Sciatic nerve (tissue), 2 donors: ENCODE measurements at regions not wholly inside any gene's neighbourhood (a gene's known extent, or its start where the extent isn't known, plus 50 kb on each side); places are given as distances from the start of the nearest gene placed in this dataset.

Source experiments
- ATAC-seq: fragments of 200-7000 bp; cut with Tn5 transposase; one replicate; pipeline ENCODE4 v1.9.1; 2020; ENCODE audit warnings: mild to moderate bottlenecking, moderate library complexity
- DNase-seq: peaks from one replicate; pipeline ENCODE4 v3.0.0-alpha.2; 2020; ENCODE audit warnings: low spot score
- intact Hi-C: fragments of 100-400 bp; cut with DNase I; formaldehyde crosslinking; loops from one replicate; pipeline ENCODE4 v1.14.2; 2022
- donor health status: DM: no; HTN: no; CAD: no.
- donor health status: DM: no; HTN: no; CAD: no.

DNA sequence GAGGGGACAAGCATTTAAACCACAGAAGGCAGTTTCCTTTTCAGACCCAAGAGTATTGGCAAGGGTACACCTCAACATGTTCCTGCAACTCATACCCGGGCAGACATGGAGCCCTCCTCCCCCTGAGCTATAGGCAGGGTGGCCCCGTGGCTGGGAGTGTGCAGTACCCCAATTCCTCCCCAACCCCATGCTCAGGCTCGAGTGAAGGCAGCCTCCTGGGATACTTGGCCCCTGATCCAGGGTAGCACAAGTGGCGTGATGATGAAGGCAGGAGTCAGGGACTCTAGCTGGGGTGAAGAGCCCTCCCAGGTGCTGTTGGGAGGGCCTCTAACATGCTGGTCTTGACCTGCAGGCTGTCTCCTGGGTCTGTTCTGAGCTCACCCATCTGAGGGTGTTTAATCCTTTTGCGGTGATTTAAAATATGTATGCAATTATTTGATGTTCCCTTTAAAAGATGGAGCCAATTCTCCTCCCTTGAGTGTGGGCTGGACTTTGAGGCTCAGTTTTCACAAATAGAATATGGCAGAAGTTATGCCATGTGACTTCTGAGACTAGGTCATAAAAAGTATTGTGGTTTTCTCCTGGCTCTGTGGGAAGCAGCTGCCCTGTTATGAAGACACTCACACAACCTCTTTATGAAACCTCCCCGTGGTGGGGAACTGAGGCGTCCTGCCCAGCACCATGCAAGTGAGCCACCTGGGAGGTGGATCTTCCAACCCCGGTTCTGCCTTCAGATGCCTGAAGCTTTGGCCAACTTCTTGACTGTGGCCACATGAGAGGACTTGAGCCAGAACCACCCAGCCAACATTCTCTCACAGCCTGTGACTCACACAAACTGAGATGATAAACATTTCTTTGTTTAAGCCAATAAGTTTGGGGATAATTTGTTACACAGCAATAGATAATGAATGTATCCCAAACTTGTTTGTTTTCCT lies 54.7 kb upstream of the NECTIN1 start:
- DNase-seq (no peak), ATAC-seq (no peak)
- intact Hi-C loops = no loop called here

DNA sequence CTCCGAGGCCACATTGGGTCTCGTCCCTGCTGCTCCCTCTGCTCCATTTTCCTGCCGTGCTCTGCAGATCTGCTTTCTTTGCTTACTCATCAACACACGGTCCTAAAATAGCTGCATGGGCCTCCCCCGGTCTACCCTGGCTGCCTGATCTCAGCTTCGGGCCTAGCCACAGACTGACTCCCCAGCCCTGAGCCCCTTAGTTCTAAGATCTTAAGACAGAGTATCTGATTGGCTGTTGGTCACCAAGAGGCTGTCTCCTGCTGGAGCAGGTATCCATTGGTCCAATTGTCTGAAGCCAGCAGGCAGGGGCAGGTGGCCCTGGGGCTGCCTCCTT lies 53.7 kb upstream of the NECTIN1 start:
- DNase-seq (no peak), ATAC-seq (no peak)
- intact Hi-C loops = no loop called here

DNA sequence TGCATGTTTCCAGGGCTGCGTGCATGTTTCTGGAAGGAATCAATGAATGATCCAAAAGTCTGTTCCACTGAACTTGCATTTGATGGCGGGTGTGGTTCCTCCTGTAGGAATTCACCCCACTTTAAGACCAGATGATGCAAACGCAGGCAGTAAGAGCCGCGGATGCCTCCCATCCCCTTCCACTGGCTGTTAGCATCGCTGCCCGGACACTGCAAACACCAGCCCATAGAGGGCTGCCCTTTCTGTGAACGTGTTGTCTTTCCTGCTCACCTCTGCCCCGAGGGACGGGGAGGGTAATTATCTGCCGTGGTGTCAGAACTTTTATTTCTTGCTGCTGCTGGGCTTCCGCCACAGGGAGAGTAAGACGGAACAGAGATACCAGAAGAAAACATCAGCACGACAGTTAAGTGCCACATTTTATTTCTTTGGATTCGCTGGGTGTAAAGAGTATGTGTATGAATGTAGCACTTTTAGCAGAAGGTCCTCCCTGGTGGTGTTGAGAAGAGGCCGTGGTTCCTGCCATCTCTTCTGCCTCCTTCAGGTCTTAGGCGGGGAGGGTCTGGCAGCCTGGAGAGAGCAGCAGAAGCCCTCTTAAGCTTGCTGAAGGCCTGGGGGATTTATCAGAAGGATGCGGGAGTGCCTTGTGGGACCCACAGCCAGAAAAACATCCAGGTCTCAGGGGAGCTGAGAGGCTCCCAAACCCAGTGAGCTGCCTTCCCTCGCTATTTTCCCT lies 53.2 kb upstream of the NECTIN1 start:
- ATAC-seq (no peak), DNase-seq (no peak)
- intact Hi-C loops = no loop called here

DNA sequence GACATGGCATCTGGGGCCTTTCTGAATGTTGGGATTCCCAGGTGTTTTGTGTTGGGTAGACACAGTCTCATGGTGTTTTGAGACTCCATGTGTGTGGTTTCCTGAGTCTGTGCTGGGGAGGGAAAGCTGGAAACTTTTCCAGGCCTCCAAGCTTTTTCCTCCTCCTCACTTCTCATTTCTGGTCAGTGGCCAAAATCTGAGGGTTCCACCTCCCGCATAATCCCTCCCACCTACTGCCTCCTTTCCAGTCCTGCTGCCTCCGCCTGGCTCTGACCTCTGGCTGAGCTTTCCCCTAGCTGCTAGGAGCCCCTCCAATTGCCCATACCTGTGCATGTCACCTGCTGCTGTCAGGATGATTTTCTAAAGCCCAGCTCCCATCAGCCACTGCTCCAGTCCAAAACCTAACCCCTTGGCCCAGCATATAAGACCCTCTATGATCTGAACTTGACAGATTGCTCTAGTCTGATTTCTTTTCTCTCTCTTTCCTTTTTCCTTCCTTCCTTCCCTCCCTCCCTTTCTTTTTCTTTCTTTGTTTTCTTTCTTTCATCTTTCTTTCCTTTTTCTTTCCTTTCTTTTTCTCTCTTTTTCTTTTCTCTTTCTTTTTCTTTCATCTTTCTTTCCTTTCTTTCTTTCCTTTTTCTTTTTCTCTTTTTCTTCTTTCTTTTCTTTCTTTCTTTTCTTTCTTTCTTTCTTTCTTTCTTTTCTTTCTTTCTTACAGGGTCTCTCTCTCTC lies 51.4 kb upstream of the NECTIN1 start:
- peak; percentile 8 for ATAC-seq
- DNase-seq = no peak
- intact Hi-C loops = no loop called here

DNA sequence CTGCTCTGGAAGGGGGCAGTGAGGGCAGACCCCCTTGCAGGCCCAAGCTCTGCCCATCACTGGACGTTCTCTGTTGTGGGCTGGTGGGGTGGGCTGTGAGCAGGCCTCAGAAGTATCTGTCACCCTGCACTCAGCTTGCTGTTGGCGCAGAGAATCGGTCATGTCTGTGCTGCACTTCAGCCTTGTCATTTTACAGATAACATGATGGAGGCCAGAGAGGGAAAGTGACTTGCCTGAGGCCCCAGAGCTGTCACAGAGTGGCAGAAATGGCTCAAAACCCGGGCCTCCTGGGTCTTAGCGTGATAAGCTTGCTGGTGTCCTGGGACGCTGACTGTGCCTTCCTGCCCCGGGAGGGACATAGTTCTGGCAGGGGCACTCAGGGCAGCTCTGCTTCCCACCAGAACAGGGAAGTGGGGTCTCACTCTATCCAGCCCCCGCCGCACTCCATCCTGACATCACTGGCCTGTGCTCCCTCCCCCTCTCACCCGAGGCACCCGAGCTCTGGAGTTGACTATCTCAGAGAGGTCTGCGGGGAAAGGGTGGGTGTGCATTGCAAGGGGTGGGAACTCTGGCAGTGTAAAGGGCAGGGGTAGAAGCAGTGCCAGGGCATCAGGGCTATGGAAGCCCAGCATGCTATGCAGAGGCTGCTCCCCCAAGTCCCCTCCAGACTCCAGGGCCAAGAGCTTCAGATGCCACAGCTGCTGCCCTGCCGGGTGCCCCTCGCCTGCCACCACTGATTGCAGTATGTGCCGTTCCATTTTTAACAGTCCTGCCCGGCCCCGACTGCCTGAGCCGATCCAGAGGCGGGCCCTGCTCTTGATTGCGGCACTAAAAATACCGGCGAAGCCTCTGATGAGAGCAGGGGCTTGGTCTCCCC lies 50.4 kb upstream of the NECTIN1 start:
- ATAC-seq (peak; percentile 22), DNase-seq (no peak)
- intact Hi-C loops = no loop called here
